ENCODE measurements at regions not wholly inside any gene's neighbourhood (a gene's known extent, or its start where the extent isn't known, plus 50 kb on each side); places are given as distances from the start of the nearest gene placed in this dataset.

- no peaks in the 10 kb centered on the region for H3K36me3 ChIP-seq
- H3K27ac ChIP-seq = no peak overlapping the region
- intact Hi-C loops (cut with DNase I) = no loop called here
- DNase-seq (no peak), ATAC-seq (no peak)
- peaks cover 5% of the 10 kb centered on the region for H3K9me3 ChIP-seq
- H3K27me3 ChIP-seq (ENCODE audit: low read depth) = no peaks in the 10 kb centered on the region
- no peak overlapping the region for H3K4me3 ChIP-seq
- TF ChIP-seq CTCF (IDR thresholded peaks at IDR 0.05) = no peak
- H3K4me1 ChIP-seq = no peaks in the 10 kb centered on the region
Observed at GRCh38 chr7:69254643-69255042, 343.6 kb upstream of the AUTS2 start.

GRCh38 chr7:69256634-69257081 is 341.6 kb upstream of the AUTS2 start:
- no peak for TF ChIP-seq CTCF (IDR thresholded peaks at IDR 0.05)
- Histone ChIP-seq H3K9me3 (no peaks in the 10 kb centered on the region), H3K4me1 (no peaks in the 10 kb centered on the region), H3K27me3 (ENCODE audit: low read depth) (no peaks in the 10 kb centered on the region), H3K36me3 (no peaks in the 10 kb centered on the region), H3K27ac (no peak overlapping the region), H3K4me3 (no peak overlapping the region)
- peak; percentile 71 for DNase-seq
- intact Hi-C loops (cut with DNase I) = no loop called here
- ATAC-seq = peak; percentile 39 to 79

GRCh38 chr7:69257592-69257991 is 340.7 kb upstream of the AUTS2 start:
- Histone ChIP-seq H3K4me3 (no peak overlapping the region), H3K4me1 (no peaks in the 10 kb centered on the region), H3K27ac (no peak overlapping the region), H3K27me3 (ENCODE audit: low read depth) (no peaks in the 10 kb centered on the region), H3K36me3 (no peaks in the 10 kb centered on the region), H3K9me3 (no peaks in the 10 kb centered on the region)
- intact Hi-C loops (cut with DNase I) = no loop called here
- no peak for DNase-seq
- ATAC-seq = no peak
- no peak for TF ChIP-seq CTCF (IDR thresholded peaks at IDR 0.05)

GRCh38 chr7:69259445-69259844 is 338.8 kb upstream of the AUTS2 start:
- no peak overlapping the region for H3K4me3 ChIP-seq
- H3K27ac ChIP-seq = no peak overlapping the region
- no peak for TF ChIP-seq CTCF (IDR thresholded peaks at IDR 0.05)
- intact Hi-C loops (cut with DNase I) = no loop called here
- ATAC-seq = no peak
- no peaks in the 10 kb centered on the region for H3K9me3 ChIP-seq
- H3K36me3 ChIP-seq = no peaks in the 10 kb centered on the region
- no peaks in the 10 kb centered on the region for H3K27me3 ChIP-seq (ENCODE audit: low read depth)
- H3K4me1 ChIP-seq = no peaks in the 10 kb centered on the region
- DNase-seq = no peak

- peak in 1 of 2 donors; percentile 30 for ATAC-seq
- DNase-seq = no peak
- H3K4me1 ChIP-seq = no peaks in the 10 kb centered on the region
- no peak overlapping the region for H3K27ac ChIP-seq
- no peaks in the 10 kb centered on the region for H3K9me3 ChIP-seq
- H3K27me3 ChIP-seq (ENCODE audit: low read depth) = no peaks in the 10 kb centered on the region
- no peaks in the 10 kb centered on the region for H3K36me3 ChIP-seq
- H3K4me3 ChIP-seq = no peak overlapping the region
- TF ChIP-seq CTCF (IDR thresholded peaks at IDR 0.05) = no peak
- intact Hi-C loops (cut with DNase I) = no loop called here
Observed at GRCh38 chr7:69260023-69260422, 338.3 kb upstream of the AUTS2 start.

GRCh38 chr7:69263550-69263949 is 334.7 kb upstream of the AUTS2 start:
- DNase-seq = no peak

More at GRCh38 chr7:69263550-69263949, 334.7 kb upstream of the AUTS2 start:
- no peak for TF ChIP-seq CTCF (IDR thresholded peaks at IDR 0.05)
- Histone ChIP-seq H3K4me1 (no peaks in the 10 kb centered on the region), H3K27ac (no peak overlapping the region), H3K9me3 (no peaks in the 10 kb centered on the region), H3K27me3 (ENCODE audit: low read depth) (no peaks in the 10 kb centered on the region), H3K36me3 (no peaks in the 10 kb centered on the region), H3K4me3 (no peak overlapping the region)
- intact Hi-C loops (cut with DNase I) = no loop called here
- ATAC-seq = no peak

Measured in lower lobe of right lung (tissue), 2 donors.